OCI-LY1 (cell line): ENCODE measurements at regions not wholly inside any gene's neighbourhood (a gene's known extent, or its start where the extent isn't known, plus 50 kb on each side); places are given as distances from the start of the nearest gene placed in this dataset.

Source experiments
- CTCF ChIP-seq: fragments of 200-600 bp; sonication (generic), shearing (Covaris generic); IDR thresholded peaks from 2 replicates; pipeline ENCODE4 v1.5.1; 2017; ENCODE audit warnings: mild to moderate bottlenecking, antibody characterized with exemption, low read length, moderate library complexity, mixed read lengths
- EZH2 ChIP-seq: fragments of 200-600 bp; sonication (generic), shearing (Covaris generic); IDR thresholded peaks from 2 replicates; pipeline ENCODE4 v1.8.0; 2017; ENCODE audit warnings: borderline replicate concordance, mixed run types, mild to moderate bottlenecking, antibody characterized with exemption, low read length, moderate library complexity, mixed read lengths

GRCh38 chr13:65990684-65991083, 1239.5 kb downstream of the PCDH9 start:
- no peak for TF ChIP-seq CTCF
- no peak for TF ChIP-seq EZH2
